SK-N-SH treated with all-trans-retinoic acid at 6 μM for 48 hours (cell line): ENCODE measurements at regions not wholly inside any gene's neighbourhood (a gene's known extent, or its start where the extent isn't known, plus 50 kb on each side); places are given as distances from the start of the nearest gene placed in this dataset.

Experiments
- CSDC2 ChIP-seq: fragments of 250-450 bp; sonication (Bioruptor Pico); IDR thresholded peaks from 2 replicates; pipeline ENCODE4 v1.5.0; 2020; ENCODE audit warnings: mild to moderate bottlenecking, moderate library complexity
- PATZ1 ChIP-seq: fragments of 250-450 bp; sonication (Bioruptor Pico); IDR thresholded peaks from 2 replicates; pipeline ENCODE4 v1.8.0; 2020; ENCODE audit warnings: mild to moderate bottlenecking, moderate library complexity, borderline replicate concordance
- RARB ChIP-seq: fragments of 250-450 bp; sonication (Bioruptor Pico); IDR thresholded peaks from 2 replicates; pipeline ENCODE4 v1.8.0; 2021; ENCODE audit warnings: mild to moderate bottlenecking, moderate library complexity
- ZNF565 ChIP-seq: fragments of 450-650 bp; formaldehyde crosslinking; conservative IDR thresholded peaks from 2 replicates; pipeline ENCODE4 v1.5.0; 2020; ENCODE audit warnings: low read depth, mild to moderate bottlenecking, moderate library complexity
- TF ChIP-seq, protein P1 (sequence below): fragments of 250-450 bp; sonication (Bioruptor Pico); IDR thresholded peaks from 2 replicates; pipeline ENCODE4 v1.5.1; 2020; ENCODE audit warnings: low read depth, mild to moderate bottlenecking, moderate library complexity
- TF ChIP-seq, protein P2 (sequence below): fragments of 250-450 bp; sonication (Bioruptor Pico); IDR thresholded peaks from 2 replicates; pipeline ENCODE4 v1.5.0; 2020; ENCODE audit warnings: mild to moderate bottlenecking, moderate library complexity

GRCh38 chr7:46213154-46213537 lies 292.1 kb upstream of the IGFBP3 start:
- TF ChIP-seq ZNF565 (no peak), RARB (CRISPR knock-in tag) (no peak), PATZ1 (CRISPR knock-in tag) (no peak), CSDC2 (no peak)
- TF ChIP-seq, protein P1, sequence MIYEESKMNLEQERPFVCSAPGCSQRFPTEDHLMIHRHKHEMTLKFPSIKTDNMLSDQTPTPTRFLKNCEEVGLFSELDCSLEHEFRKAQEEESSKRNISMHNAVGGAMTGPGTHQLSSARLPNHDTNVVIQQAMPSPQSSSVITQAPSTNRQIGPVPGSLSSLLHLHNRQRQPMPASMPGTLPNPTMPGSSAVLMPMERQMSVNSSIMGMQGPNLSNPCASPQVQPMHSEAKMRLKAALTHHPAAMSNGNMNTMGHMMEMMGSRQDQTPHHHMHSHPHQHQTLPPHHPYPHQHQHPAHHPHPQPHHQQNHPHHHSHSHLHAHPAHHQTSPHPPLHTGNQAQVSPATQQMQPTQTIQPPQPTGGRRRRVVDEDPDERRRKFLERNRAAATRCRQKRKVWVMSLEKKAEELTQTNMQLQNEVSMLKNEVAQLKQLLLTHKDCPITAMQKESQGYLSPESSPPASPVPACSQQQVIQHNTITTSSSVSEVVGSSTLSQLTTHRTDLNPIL (CRISPR knock-in tag), result no peak
- TF ChIP-seq, protein P2, sequence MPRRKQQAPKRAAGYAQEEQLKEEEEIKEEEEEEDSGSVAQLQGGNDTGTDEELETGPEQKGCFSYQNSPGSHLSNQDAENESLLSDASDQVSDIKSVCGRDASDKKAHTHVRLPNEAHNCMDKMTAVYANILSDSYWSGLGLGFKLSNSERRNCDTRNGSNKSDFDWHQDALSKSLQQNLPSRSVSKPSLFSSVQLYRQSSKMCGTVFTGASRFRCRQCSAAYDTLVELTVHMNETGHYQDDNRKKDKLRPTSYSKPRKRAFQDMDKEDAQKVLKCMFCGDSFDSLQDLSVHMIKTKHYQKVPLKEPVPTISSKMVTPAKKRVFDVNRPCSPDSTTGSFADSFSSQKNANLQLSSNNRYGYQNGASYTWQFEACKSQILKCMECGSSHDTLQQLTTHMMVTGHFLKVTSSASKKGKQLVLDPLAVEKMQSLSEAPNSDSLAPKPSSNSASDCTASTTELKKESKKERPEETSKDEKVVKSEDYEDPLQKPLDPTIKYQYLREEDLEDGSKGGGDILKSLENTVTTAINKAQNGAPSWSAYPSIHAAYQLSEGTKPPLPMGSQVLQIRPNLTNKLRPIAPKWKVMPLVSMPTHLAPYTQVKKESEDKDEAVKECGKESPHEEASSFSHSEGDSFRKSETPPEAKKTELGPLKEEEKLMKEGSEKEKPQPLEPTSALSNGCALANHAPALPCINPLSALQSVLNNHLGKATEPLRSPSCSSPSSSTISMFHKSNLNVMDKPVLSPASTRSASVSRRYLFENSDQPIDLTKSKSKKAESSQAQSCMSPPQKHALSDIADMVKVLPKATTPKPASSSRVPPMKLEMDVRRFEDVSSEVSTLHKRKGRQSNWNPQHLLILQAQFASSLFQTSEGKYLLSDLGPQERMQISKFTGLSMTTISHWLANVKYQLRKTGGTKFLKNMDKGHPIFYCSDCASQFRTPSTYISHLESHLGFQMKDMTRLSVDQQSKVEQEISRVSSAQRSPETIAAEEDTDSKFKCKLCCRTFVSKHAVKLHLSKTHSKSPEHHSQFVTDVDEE (CRISPR knock-in tag), result no peak
